GM23338 (cell line): ENCODE measurements at regions not wholly inside any gene's neighbourhood (a gene's known extent, or its start where the extent isn't known, plus 50 kb on each side); places are given as distances from the start of the nearest gene placed in this dataset.
A peak's percentile ranks its signal among the peaks of the same experiment; 100 is the strongest.
"Not testable (repeated sequence)": the region's sequence is repeated elsewhere in the genome, so short reads cannot be mapped to it uniquely, and the experiment has no call there.

Source experiments
- ATAC-seq: fragments of 200-7000 bp; cut with Tn5 transposase; 3 replicates; pipeline ENCODE4 v1.9.1; 2020
- DNase-seq: peaks from one replicate; pipeline ENCODE4 v3.0.0-alpha.2; 2015; ENCODE audit warnings: low spot score
- H2AFZ ChIP-seq: fragments of 200-600 bp; sonication (generic); 2 replicates; pipeline ENCODE4 v1.8.0; 2016; ENCODE audit warnings: antibody characterized with exemption, mild to moderate bottlenecking, moderate library complexity
- H3F3A ChIP-seq: fragments of 200-600 bp; sonication (generic); replicated peaks from 2 replicates; pipeline ENCODE4 v1.8.0; 2017; ENCODE audit warnings: antibody characterized with exemption, mixed run types, low read depth
- H3K27ac ChIP-seq: fragments of 200-600 bp; sonication (generic); 2 replicates; pipeline ENCODE4 v1.6.1; 2016; ENCODE audit warnings: low read depth
- H3K27me3 ChIP-seq: fragments of 200-600 bp; sonication (generic); 2 replicates; pipeline ENCODE4 v1.8.0; 2016; ENCODE audit warnings: mild to moderate bottlenecking, mixed run types, moderate library complexity; ENCODE audit not compliant: insufficient read depth
- H3K36me3 ChIP-seq: fragments of 200-600 bp; sonication (generic); 2 replicates; pipeline ENCODE4 v1.8.0; 2016; ENCODE audit warnings: mild to moderate bottlenecking; ENCODE audit not compliant: insufficient read depth
- H3K4me1 ChIP-seq: fragments of 200-600 bp; sonication (generic); 2 replicates; pipeline ENCODE4 v1.8.0; 2016; ENCODE audit warnings: mild to moderate bottlenecking, moderate library complexity; ENCODE audit not compliant: insufficient read depth
- H3K4me2 ChIP-seq: fragments of 200-600 bp; sonication (generic); 2 replicates; pipeline ENCODE4 v1.7.1; 2017; ENCODE audit warnings: mixed run types
- H3K4me3 ChIP-seq: fragments of 200-600 bp; sonication (generic); 2 replicates; pipeline ENCODE4 v1.6.1; 2016; ENCODE audit warnings: mixed run types
- H3K79me2 ChIP-seq: fragments of 200-600 bp; sonication (generic); replicated peaks from 2 replicates; pipeline ENCODE4 v1.8.0; 2017; ENCODE audit warnings: mild to moderate bottlenecking; ENCODE audit not compliant: insufficient read depth
- H3K9me2 ChIP-seq: fragments of 200-600 bp; sonication (generic); 2 replicates; pipeline ENCODE4 v1.8.0; 2017; ENCODE audit not compliant: insufficient read depth
- H4K20me1 ChIP-seq: fragments of 200-600 bp; sonication (generic); replicated peaks from 2 replicates; pipeline ENCODE4 v1.8.0; 2017; ENCODE audit warnings: mild to moderate bottlenecking; ENCODE audit not compliant: insufficient read depth
- H3K27ac Mint-ChIP-seq: 2 replicates; pipeline ENCODE4 v1.8.0; 2020; ENCODE audit warnings: inconsistent platforms, mild to moderate bottlenecking, moderate library complexity, mixed read lengths
- H3K27me3 Mint-ChIP-seq: 3 replicates; pipeline ENCODE4 v1.8.0; 2022; ENCODE audit warnings: low read depth, mild to moderate bottlenecking, moderate library complexity, mixed read lengths, inconsistent platforms; ENCODE audit not compliant: insufficient read depth, poor library complexity
- H3K36me3 Mint-ChIP-seq: 3 replicates; pipeline ENCODE4 v1.8.0; 2021; ENCODE audit warnings: low read depth, mild to moderate bottlenecking, inconsistent platforms, moderate library complexity, mixed read lengths
- H3K4me1 Mint-ChIP-seq: 3 replicates; pipeline ENCODE4 v1.8.0; 2020; ENCODE audit warnings: mild to moderate bottlenecking, inconsistent platforms, mixed read lengths
- H3K4me3 Mint-ChIP-seq: 3 replicates; pipeline ENCODE4 v1.8.0; 2021; ENCODE audit warnings: moderate library complexity, mild to moderate bottlenecking, inconsistent platforms, mixed read lengths
- H3K9me3 Mint-ChIP-seq: 3 replicates; pipeline ENCODE4 v1.8.0; 2020; ENCODE audit warnings: moderate library complexity, mild to moderate bottlenecking, inconsistent platforms, mixed read lengths
- CTCF ChIP-seq, 2 experiments: fragments of 200-600 bp in 1 of 2; sonication (generic) in 1 of 2; conservative IDR thresholded peaks; 2 replicates each; pipeline versions ENCODE4 v1.5.1 to v1.6.1; 2016 to 2017; ENCODE audit warnings: antibody characterized with exemption in 2 of 2, low read depth in 2 of 2, mild to moderate bottlenecking in 2 of 2, moderate library complexity in 1 of 2
- EZH2 ChIP-seq: fragments of 200-600 bp; sonication (generic); IDR thresholded peaks from one replicate; pipeline ENCODE4 v1.8.0; 2017; ENCODE audit warnings: antibody characterized with exemption, mild to moderate bottlenecking, low read depth; ENCODE audit not compliant: unreplicated experiment
- NANOG ChIP-seq: IDR thresholded peaks from 2 replicates; pipeline ENCODE4 v1.6.1; 2016; ENCODE audit warnings: antibody characterized with exemption, borderline replicate concordance
- ZNF114 ChIP-seq: fragments of 250-450 bp; sonication (Bioruptor Pico); IDR thresholded peaks from 2 replicates; pipeline ENCODE4 v1.5.0; 2020; ENCODE audit warnings: mild to moderate bottlenecking, moderate library complexity

GRCh38 chr3:153785901-153786300 lies 335.3 kb upstream of the ARHGEF26 start:
- no peak overlapping the region for H3K4me2 ChIP-seq
- DNase-seq, result peak; percentile 48

GRCh38 chr3:153789380-153789779 lies 331.8 kb upstream of the ARHGEF26 start:
- no peaks in the 10 kb centered on the region for H4K20me1 ChIP-seq
- no peaks in the 10 kb centered on the region for H3K4me1 ChIP-seq
- Mint-ChIP-seq H3K9me3 (peaks cover 11% of the 10 kb centered on the region; the same call in 1 of the 3 replicates), H3K4me1 (no peaks in the 10 kb centered on the region), H3K27ac (no peak overlapping the region), H3K27me3 (peaks cover 1% of the 10 kb centered on the region), H3K36me3 (no peaks in the 10 kb centered on the region), H3K4me3 (no peak overlapping the region)
- H3K9me2 ChIP-seq, result no peaks in the 10 kb centered on the region
- TF ChIP-seq ZNF114 (no peak), EZH2 (no peak), NANOG (no peak)
- no peak overlapping the region for H3K4me3 ChIP-seq
- H3K79me2 ChIP-seq, result no peaks in the 10 kb centered on the region
- DNase-seq, result no peak
- H3F3A ChIP-seq, result no peaks in the 10 kb centered on the region
- no peaks in the 10 kb centered on the region for H3K27me3 ChIP-seq
- H2AFZ ChIP-seq, result no peak overlapping the region; the same call in 1 of the 2 replicates
- no peak overlapping the region for H3K27ac ChIP-seq
- no peak overlapping the region for H3K4me2 ChIP-seq
- H3K36me3 ChIP-seq, result no peaks in the 10 kb centered on the region
- no peak for ATAC-seq

More at GRCh38 chr3:153785901-153786300, 335.3 kb upstream of the ARHGEF26 start:
- Histone ChIP-seq H4K20me1 (no peaks in the 10 kb centered on the region), H3K4me3 (no peak overlapping the region), H3K36me3 (no peaks in the 10 kb centered on the region), H3K9me2 (no peaks in the 10 kb centered on the region), H3K27ac (no peak overlapping the region), H3K27me3 (no peaks in the 10 kb centered on the region), H2AFZ (no peak overlapping the region), H3F3A (no peaks in the 10 kb centered on the region), H3K79me2 (no peaks in the 10 kb centered on the region), H3K4me1 (no peaks in the 10 kb centered on the region)
- ATAC-seq, result peak; percentile 77; the same call in 2 of the 3 replicates
- TF ChIP-seq EZH2, result no peak
- peak; percentile 46 to 65 for TF ChIP-seq CTCF (conservative IDR thresholded peaks at IDR 0.05; ENCODE audit: low read depth in 2 of 2)
- Mint-ChIP-seq H3K36me3 (no peaks in the 10 kb centered on the region), H3K9me3 (no peaks in the 10 kb centered on the region), H3K27ac (no peak overlapping the region), H3K4me1 (peaks cover 14% of the 10 kb centered on the region; the same call in 2 of the 3 replicates), H3K4me3 (no peak overlapping the region), H3K27me3 (no peaks in the 10 kb centered on the region)

- not testable (repeated sequence) for H3K4me1 ChIP-seq, H3K4me2 ChIP-seq, H3K9me2 ChIP-seq, H2AFZ ChIP-seq, H3K27ac ChIP-seq, ATAC-seq, H3K79me2 ChIP-seq, H3K4me3 Mint-ChIP-seq, H3K27ac Mint-ChIP-seq, H3K4me1 Mint-ChIP-seq, H3K27me3 ChIP-seq, H3F3A ChIP-seq, H3K4me3 ChIP-seq, H3K27me3 Mint-ChIP-seq, H3K36me3 ChIP-seq, H4K20me1 ChIP-seq, DNase-seq
- peaks cover 16% of the 10 kb centered on the region; the same call in 2 of the 3 replicates for H3K36me3 Mint-ChIP-seq
- H3K9me3 Mint-ChIP-seq, result peaks cover 51% of the 10 kb centered on the region
Measured at GRCh38 chr3:153797056-153797455, 324.1 kb upstream of the ARHGEF26 start.
